Glutamatergic neuron (in vitro differentiated cells): ENCODE measurements at regions not wholly inside any gene's neighbourhood (a gene's known extent, or its start where the extent isn't known, plus 50 kb on each side); places are given as distances from the start of the nearest gene placed in this dataset.

Source experiments
- DNase-seq: peaks from one replicate; pipeline ENCODE4 v3.0.0; 2022
- H3K27ac Mint-ChIP-seq: one replicate; pipeline ENCODE4 v1.8.0; 2020; ENCODE audit warnings: mild to moderate bottlenecking, mixed read lengths, inconsistent platforms; ENCODE audit not compliant: unreplicated experiment
- H3K27me3 Mint-ChIP-seq: one replicate; pipeline ENCODE4 v1.8.0; 2020; ENCODE audit warnings: mild to moderate bottlenecking, moderate library complexity, mixed read lengths, inconsistent platforms; ENCODE audit not compliant: unreplicated experiment
- H3K36me3 Mint-ChIP-seq: one replicate; pipeline ENCODE4 v1.8.0; 2020; ENCODE audit warnings: mild to moderate bottlenecking, mixed read lengths, inconsistent platforms; ENCODE audit not compliant: unreplicated experiment
- H3K4me1 Mint-ChIP-seq: one replicate; pipeline ENCODE4 v1.8.0; 2020; ENCODE audit warnings: mild to moderate bottlenecking, low read depth, mixed read lengths, inconsistent platforms; ENCODE audit not compliant: unreplicated experiment
- H3K4me3 Mint-ChIP-seq: one replicate; pipeline ENCODE4 v1.8.0; 2020; ENCODE audit warnings: mild to moderate bottlenecking, mixed read lengths, inconsistent platforms; ENCODE audit not compliant: unreplicated experiment
- H3K9me3 Mint-ChIP-seq: one replicate; pipeline ENCODE4 v1.8.0; 2020; ENCODE audit warnings: mild to moderate bottlenecking, moderate library complexity, mixed read lengths, inconsistent platforms; ENCODE audit not compliant: unreplicated experiment
- TF ChIP-seq, protein P1 (sequence below): fragments of 200-600 bp; sonication (generic); IDR thresholded peaks from one replicate; pipeline ENCODE4 v1.5.0; 2021; ENCODE audit not compliant: partially characterized antibody, unreplicated experiment

- DNase-seq: no peak
- Mint-ChIP-seq H3K36me3 (no peaks in the 10 kb centered on the region), H3K9me3 (no peaks in the 10 kb centered on the region), H3K4me1 (peaks cover 2% of the 10 kb centered on the region), H3K27me3 (no peaks in the 10 kb centered on the region), H3K4me3 (no peak overlapping the region), H3K27ac (no peak overlapping the region)
- TF ChIP-seq, protein P1, sequence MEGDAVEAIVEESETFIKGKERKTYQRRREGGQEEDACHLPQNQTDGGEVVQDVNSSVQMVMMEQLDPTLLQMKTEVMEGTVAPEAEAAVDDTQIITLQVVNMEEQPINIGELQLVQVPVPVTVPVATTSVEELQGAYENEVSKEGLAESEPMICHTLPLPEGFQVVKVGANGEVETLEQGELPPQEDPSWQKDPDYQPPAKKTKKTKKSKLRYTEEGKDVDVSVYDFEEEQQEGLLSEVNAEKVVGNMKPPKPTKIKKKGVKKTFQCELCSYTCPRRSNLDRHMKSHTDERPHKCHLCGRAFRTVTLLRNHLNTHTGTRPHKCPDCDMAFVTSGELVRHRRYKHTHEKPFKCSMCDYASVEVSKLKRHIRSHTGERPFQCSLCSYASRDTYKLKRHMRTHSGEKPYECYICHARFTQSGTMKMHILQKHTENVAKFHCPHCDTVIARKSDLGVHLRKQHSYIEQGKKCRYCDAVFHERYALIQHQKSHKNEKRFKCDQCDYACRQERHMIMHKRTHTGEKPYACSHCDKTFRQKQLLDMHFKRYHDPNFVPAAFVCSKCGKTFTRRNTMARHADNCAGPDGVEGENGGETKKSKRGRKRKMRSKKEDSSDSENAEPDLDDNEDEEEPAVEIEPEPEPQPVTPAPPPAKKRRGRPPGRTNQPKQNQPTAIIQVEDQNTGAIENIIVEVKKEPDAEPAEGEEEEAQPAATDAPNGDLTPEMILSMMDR: no peak
Observed at GRCh38 chr16:82400046-82400445, 226.7 kb upstream of the CDH13 start.

DNA sequence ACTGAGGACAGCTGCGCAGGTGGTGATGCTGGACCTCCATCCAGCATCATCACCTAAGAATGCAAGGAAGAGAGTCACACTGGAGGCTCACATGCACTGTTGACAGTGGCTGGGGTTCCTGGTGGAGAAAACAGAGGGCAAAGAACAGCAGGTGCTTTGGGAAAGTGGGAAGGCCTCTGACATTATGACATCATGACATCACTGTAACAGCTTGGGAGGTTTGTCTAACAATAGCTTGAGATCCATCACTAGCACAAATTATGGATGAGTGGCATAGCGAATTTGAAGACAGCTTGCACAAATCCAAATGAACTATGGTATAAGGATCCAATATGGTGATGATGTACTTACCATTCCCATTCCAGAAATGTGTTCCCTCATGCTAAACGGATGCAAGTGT lies 226.5 kb upstream of the MPHOSPH6 start:
- DNase-seq: no peak

GRCh38 chr16:82395212-82395611 lies 225.2 kb upstream of the MPHOSPH6 start:
- H3K27me3 Mint-ChIP-seq: peaks cover 1% of the 10 kb centered on the region
- no peaks in the 10 kb centered on the region for H3K9me3 Mint-ChIP-seq
- no peaks in the 10 kb centered on the region for H3K4me1 Mint-ChIP-seq
- TF ChIP-seq, protein P1: no peak
- DNase-seq: no peak
- H3K27ac Mint-ChIP-seq: no peak overlapping the region
- H3K4me3 Mint-ChIP-seq: peak overlapping the region; percentile 16
- no peaks in the 10 kb centered on the region for H3K36me3 Mint-ChIP-seq

More for the DNA sequence above, 226.5 kb upstream of the MPHOSPH6 start:
- H3K9me3 Mint-ChIP-seq: no peaks in the 10 kb centered on the region
- no peak overlapping the region for H3K27ac Mint-ChIP-seq
- H3K4me3 Mint-ChIP-seq: no peak overlapping the region
- H3K27me3 Mint-ChIP-seq: no peaks in the 10 kb centered on the region
- TF ChIP-seq, protein P1: no peak
- peaks cover 1% of the 10 kb centered on the region for H3K4me1 Mint-ChIP-seq
- H3K36me3 Mint-ChIP-seq: no peaks in the 10 kb centered on the region

GRCh38 chr16:82391690-82392089 lies 221.7 kb upstream of the MPHOSPH6 start:
- Mint-ChIP-seq H3K27ac (no peak overlapping the region), H3K27me3 (peaks cover 4% of the 10 kb centered on the region), H3K9me3 (no peaks in the 10 kb centered on the region), H3K4me3 (no peak overlapping the region), H3K4me1 (no peaks in the 10 kb centered on the region), H3K36me3 (no peaks in the 10 kb centered on the region)
- DNase-seq: no peak
- TF ChIP-seq, protein P1: no peak

GRCh38 chr16:82389956-82390650 lies 220.1 kb upstream of the MPHOSPH6 start:
- Mint-ChIP-seq H3K27me3 (peaks cover 4% of the 10 kb centered on the region), H3K27ac (no peak overlapping the region), H3K9me3 (no peaks in the 10 kb centered on the region), H3K4me3 (no peak overlapping the region), H3K36me3 (no peaks in the 10 kb centered on the region), H3K4me1 (no peaks in the 10 kb centered on the region)
- no peak for DNase-seq
- TF ChIP-seq, protein P1: no peak
